HL-60/S4 (cell line): ENCODE measurements at regions not wholly inside any gene's neighbourhood (a gene's known extent, or its start where the extent isn't known, plus 50 kb on each side); places are given as distances from the start of the nearest gene placed in this dataset.

Experiments used
- in situ Hi-C: fragments of 300-500 bp; cut with MboI; formaldehyde crosslinking; loops from 2 replicates; pipeline ENCODE4 v1.14.3; 2022; ENCODE audit warnings: low sequenced_read_pairs

GRCh38 chrX:20481632-20482031 is 214.9 kb upstream of the RPS6KA3 start:
- in situ Hi-C loops, result no loop called here

DNA sequence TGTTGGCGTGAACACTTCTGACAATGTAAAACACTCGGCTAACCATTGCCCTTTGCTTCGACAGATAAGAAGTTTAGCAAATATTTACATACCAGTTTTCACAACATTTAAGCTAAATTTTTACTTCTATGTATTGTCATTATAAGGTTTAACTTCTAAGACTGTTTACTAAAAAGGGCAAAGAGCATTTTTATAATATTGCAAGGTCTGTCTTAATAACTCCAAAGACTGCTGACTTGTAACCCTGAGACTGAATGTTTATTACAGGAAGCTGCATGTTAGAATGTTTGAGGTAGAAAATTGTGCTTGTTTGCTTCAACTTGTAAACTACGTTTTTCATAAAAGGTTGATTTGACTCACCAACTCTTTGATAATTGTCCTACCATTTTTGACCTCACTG is 213.2 kb upstream of the RPS6KA3 start:
- in situ Hi-C loops, result no loop called here

DNA sequence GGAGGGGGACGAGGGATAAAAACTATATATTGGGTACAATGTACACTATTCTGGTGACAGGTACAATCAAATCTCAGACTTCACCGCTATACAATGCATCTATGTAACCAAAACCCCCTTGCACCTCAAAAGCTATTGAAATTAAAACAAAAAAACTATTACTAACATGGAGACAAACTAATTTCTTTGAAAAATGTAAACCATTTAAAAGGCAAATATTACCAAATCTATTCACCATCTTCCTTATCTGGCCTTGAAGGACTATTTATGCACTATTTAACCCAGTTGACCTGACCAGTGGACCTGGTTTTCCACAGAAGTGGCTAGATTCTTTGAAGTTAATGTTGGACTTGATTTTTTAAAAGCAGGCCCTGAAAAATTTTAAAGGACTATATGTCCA is 212.3 kb upstream of the RPS6KA3 start:
- in situ Hi-C loops, result no loop called here

DNA sequence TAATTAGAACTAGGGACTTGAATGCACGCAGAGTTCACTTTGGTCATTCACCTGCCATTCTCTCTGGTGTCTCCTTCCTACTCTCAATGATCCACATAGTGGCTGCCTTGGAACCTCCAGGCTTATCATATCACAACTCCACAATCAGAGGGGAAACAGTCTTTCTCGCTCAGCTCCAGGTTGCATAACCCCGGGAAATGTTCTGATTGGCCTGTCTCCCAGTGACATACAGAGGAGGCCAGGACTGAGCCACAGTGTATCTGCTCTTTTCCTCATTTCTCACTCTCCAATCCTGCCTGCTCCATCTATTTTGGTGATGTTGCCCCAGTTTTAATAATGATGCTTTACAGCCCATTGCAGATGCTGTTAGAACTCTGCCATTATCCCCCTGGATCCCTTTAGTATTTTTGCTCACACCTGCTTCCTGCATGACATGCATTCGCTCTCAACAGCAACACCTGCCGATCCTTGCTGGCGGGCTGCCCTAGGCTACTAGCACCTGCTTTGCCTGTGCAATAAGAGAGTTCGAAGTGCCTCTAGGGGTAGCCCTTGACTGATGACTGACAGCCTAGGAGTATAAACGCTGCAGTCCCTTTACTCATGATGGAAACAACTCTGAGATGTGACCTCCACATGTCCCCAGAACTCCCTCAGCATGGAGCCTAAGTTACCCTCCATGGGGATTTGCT is 211.3 kb upstream of the RPS6KA3 start:
- in situ Hi-C loops, result no loop called here

- in situ Hi-C loops, result no loop called here
These were observed 210.5 kb upstream of the RPS6KA3 start for GRCh38 chrX:20477219-20477618.

DNA sequence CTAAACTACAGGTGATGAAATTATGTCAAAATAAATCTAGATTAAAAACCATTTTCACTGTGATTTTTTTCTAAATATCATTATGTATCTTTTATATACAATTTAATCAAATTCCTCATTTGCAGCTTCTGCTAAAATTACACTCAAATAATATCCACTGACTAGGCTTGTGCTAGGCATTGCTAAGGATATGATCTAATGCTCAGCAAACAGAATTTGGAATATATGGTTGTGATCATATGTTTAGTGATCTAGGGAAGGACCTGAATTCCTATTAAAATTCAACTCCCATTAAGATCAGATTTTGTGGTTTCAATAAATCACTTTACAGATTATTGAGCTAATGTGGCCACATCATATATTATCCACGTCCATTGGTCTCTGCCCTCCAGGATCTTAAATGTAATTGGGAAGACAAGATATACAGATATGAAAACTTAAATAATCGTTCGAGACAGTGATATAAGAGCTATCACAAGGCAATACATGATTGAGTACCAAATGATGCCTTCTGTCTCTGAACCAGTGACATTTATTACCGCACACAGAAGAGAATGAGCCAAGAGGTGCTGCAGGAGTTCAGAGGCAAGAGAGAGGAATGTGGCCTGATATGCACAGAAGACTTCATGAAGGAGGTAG is 206.0 kb upstream of the RPS6KA3 start:
- in situ Hi-C loops, result no loop called here

DNA sequence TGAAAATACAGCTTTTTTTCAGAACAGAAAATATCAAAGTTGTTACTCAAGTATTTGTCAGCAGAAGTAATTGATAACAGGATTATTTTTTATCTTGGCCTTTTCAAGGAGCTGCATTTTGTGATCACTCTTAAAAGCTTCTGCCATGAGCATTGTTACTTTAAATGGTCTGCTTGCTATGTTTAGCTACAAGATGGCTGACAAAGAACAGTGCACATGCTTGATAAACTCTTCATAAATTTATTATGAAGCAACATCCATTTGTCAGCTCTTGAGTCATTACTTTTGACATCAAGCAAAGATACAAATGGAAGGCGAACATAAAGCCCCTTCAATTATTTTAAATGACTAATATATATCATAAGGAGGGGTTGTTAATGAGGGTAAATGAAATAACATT is 205.4 kb upstream of the RPS6KA3 start:
- in situ Hi-C loops, result no loop called here

DNA sequence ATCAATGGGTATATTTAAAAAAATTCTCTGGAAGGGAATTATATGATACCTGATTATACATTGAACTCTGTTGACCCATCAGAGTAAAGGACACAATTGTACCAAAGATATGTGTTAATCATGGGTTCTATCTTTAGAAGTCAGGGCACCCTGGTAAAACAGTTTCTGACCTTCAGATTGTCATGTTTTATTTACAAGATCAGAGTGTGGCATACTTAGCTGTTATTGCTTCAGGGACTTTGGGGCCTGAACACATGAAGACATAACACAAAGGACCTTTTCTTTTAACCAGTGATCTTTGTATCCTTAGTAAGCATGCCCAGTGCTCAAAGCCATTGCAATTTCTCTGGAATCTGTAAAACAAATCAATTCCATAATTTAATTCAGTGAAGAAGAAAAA is 204.8 kb upstream of the RPS6KA3 start:
- in situ Hi-C loops, result no loop called here

DNA sequence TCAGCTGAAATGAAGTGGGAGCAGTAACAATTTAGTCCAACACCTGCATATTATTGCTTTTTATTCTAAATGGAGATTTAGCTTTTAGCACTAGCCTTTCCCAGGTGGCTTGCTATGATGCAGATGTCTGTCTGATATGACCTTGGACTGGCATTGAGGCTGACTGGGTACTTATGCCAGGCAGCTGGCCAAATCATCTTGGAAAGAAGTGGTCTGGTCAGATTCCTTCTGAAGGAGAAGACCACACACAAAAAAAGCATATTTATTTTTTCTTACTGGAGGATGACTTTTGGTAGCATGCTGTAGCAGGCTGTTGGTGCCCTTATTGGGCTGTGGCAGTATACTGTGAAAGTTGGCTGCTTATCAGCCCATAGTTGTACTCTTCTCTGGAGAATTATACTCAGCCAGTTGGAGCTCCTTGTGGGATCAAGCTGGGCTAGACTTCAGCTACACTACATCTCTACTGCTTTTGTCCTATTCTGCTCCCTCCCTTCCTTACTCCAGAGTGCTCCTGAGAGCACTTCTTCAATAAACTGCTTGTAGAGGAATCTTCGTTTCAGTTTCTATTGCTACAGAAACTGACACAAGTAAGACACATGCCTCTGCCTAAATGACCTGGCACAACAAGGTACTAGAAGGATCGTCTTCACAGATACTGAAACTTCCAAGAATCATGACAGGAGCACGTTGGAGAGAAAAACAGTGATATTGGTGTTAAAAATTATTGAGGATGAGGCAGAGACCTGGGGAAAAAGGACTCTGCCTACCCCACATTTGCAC is 196.8 kb upstream of the RPS6KA3 start:
- in situ Hi-C loops, result no loop called here

GRCh38 chrX:20461576-20461975 is 194.9 kb upstream of the RPS6KA3 start:
- in situ Hi-C loops, result no loop called here

GRCh38 chrX:20461002-20461401 is 194.3 kb upstream of the RPS6KA3 start:
- in situ Hi-C loops, result no loop called here

DNA sequence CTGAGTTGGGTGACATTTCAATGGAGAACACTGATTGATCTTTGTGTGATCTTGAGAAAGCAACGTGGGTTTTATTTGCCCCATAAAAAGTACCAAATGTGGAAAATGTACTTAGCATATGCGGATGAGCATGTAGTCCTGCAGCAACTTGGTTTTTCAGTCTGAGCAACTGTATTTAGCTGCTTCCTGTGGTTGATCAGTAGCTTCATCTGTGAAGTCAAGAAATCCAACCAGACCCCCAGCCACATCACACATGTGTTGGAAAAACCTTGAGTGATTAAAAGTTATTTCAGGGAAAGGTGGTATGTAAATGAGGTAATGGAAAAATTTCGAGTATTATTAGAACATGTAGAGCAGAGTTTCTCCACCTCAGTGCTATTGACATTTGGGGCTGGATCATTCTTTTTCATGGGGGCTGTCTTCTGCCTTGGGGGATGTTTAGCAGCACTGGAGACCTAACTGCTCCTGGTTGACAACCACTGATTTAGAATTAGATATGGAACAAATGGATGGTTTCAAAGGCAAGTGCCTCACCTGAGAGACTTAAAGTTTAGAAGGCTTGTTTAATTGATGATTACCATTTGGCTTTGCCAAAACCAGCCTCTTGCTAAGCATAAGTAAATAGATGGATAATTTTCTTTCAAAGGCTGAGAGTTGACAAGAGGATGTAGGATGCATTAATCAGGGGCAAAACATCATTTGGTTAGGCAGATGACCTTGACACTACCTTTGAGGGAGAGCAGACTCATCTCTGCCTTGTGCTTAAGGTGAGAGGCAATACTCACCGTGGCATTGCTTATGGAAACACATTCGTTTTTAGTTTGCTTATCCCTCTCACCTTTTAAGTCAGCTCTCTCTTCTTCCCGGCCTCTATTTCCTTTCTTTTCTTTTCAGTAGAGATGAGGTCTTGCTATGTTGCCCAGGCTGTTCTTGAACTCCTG is 193.0 kb upstream of the RPS6KA3 start:
- in situ Hi-C loops, result no loop called here

DNA sequence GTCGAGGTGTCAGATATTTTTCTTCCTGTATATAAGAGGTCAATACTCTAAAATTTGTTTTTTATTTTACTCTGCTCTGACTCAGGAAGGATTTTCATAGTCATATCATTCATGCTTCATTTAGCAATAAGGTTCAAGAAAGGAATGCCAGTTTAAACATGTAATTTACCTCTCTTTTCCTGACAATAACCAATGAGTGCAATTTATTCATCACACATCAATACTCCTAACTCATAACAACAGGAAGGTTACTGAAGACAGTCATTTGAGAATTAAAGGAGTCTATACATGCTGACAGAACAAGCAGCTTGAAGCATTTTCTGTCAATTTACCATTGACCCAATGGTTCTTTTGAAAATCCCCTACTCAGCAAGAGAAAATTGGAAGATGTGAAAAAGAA is 190.3 kb upstream of the RPS6KA3 start:
- in situ Hi-C loops, result no loop called here

DNA sequence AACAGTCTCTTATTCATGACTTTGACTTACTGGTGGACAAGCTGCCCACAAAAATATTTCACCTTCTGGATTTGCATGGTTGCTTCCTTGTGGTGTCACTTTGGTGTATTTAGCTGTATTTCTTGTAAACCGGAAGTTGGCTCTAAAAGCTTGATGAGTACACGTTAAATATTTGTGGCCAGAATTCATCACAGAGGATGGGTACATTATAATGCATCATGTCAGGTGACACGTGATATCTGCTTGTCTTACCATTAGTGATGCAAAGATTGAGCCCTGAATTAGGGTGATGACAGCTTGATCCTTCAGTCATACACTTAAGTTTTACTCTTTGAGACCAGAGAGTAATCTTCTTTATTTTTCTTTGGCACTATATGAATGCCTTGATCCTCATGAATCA is 188.3 kb upstream of the RPS6KA3 start:
- in situ Hi-C loops, result no loop called here

GRCh38 chrX:20454117-20454516 is 187.4 kb upstream of the RPS6KA3 start:
- in situ Hi-C loops, result no loop called here

DNA sequence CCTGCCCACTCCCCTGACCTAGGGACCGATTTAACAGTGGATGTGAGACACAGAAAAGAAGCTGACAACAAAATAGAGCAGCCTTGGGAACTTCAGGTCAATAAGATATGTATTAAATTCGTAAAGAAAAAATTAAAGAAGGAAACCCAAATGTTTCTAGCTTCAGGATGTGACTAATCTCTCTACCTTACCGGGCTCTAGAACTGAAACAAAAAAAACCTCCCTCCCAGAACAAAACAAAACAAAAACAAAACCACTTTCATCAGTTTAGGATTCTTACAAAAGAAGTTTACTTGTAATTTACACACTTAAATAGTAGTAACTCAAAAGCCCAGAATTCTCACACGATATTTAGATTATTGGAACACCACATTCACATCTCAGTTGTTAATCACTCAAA is 185.8 kb upstream of the RPS6KA3 start:
- in situ Hi-C loops, result no loop called here

GRCh38 chrX:20451929-20452328 is 185.2 kb upstream of the RPS6KA3 start:
- in situ Hi-C loops, result no loop called here

DNA sequence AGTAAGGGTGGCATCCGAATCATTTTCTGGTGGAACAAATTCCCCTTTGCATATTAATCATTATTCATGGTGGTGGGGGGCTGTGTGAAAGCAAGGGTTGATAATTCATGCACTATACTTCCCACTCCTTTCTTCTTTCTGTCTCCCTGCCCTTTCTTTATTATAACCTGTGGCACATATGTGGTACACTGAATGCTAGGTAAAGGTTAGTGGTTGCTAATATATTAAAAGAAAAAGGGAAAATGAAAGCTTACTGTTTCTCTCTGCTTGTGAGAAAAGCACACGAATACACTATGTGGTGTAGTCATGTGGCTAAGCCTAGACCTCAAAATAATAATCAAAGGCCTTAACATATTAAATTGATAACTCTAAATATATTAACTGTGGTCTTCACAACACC is 178.4 kb upstream of the RPS6KA3 start:
- in situ Hi-C loops, result loop anchor here (25.0 kb wide), 1 partner anchor 208 kb away; no protein-coding TSS in a partner anchor

GRCh38 chrX:20442597-20442996 is 175.9 kb upstream of the RPS6KA3 start:
- in situ Hi-C loops, result loop anchor here (25.0 kb wide), 1 partner anchor 205 kb away; no protein-coding TSS in a partner anchor

DNA sequence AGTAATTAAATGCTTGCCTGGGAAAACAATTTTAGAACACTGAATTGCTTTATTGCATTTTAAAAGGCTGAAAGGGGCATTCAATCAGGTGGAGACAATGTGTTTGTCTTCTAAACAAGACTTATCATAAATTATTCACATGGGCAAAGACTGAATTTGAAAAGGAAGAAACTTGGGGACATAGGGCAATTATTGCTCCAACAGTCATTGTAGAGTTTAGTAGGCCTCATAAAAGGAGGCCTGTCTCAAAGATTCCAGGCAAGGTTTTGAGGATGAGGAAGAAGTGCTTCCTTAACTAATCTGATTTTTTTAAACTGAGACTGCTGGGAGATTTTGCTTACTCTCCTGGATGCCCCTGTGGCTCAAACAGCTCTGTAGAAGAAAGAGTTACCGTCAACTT is 174.4 kb upstream of the RPS6KA3 start:
- in situ Hi-C loops, result loop anchor here (25.0 kb wide), 1 partner anchor 204 kb away; no protein-coding TSS in a partner anchor
